K562 (cell line): ENCODE measurements at regions not wholly inside any gene's neighbourhood (a gene's known extent, or its start where the extent isn't known, plus 50 kb on each side); places are given as distances from the start of the nearest gene placed in this dataset.

Source experiments
- ATAC-seq: fragments of 200-7000 bp; cut with Tn5 transposase; 3 replicates; pipeline ENCODE4 v1.9.1; 2020; ENCODE audit warnings: moderate library complexity
- BruUV-seq: library from RNA; stranded (reverse); fragments of 400-500 nt; replicated peaks from 2 replicates; lab custom pipeline; 2021; lab: Mats Ljungman, UMichigan
- CTCF ChIA-PET: fragments of 300-600 bp; formaldehyde crosslinking; extraction: SDS; loops from one replicate; lab custom pipeline; 2021; ENCODE audit warnings: low intra/inter-chr PET ratio; lab: Yijun Ruan, JAX
- POLR2A ChIA-PET: fragments of 300-600, 350-650 bp; sonication (Branson Sonifier 250); formaldehyde crosslinking; extraction: SDS; loops from one replicate; lab custom pipeline; 2021; ENCODE audit warnings: antibody characterized with exemption, inconsistent platforms; lab: Yijun Ruan, JAX
- DNase-seq, 4 experiments: peaks; one replicate each; pipeline versions ENCODE4 v3.0.0 to v3.0.0-alpha.2; 2011 to 2018; ENCODE audit warnings: low spot score in 3 of 4, mixed read lengths in 3 of 4; ENCODE audit errors: extremely low read depth in 1 of 4
- FAIRE-seq: peaks from 2 replicates; lab custom pipeline; 2011; peaks lifted over from hg19 to GRCh38; lab: Jason Lieb, UNC
- H2AFZ ChIP-seq: 2 replicates; pipeline ENCODE4 v1.6.0; 2011; ENCODE audit warnings: low read depth, low read length, control low read depth, inconsistent platforms
- H3K27ac ChIP-seq: fragments of 200-600 bp; 3 replicates; pipeline ENCODE4 v1.8.0; 2011; ENCODE audit warnings: low read depth, mild to moderate bottlenecking, control low read depth, inconsistent platforms, low read length, moderate library complexity, mixed read lengths; ENCODE audit errors: extremely low read depth
- H3K27me3 ChIP-seq, 2 experiments: fragments of 300-600 bp in 1 of 2; 2 replicates in 1 of 2; 3 replicates in 1 of 2; pipeline versions ENCODE4 v1.6.0 to v1.8.0; 2011; ENCODE audit warnings: inconsistent platforms in 2 of 2, low read length in 2 of 2, mild to moderate bottlenecking in 1 of 2, mixed read lengths in 1 of 2, moderate library complexity in 1 of 2; ENCODE audit not compliant: control insufficient read depth in 2 of 2, insufficient read depth in 2 of 2
- H3K36me3 ChIP-seq: fragments of 300-600 bp; 3 replicates; pipeline ENCODE4 v1.8.0; 2011; ENCODE audit warnings: mild to moderate bottlenecking, low read length, inconsistent platforms; ENCODE audit not compliant: control insufficient read depth, insufficient read depth
- H3K4me1 ChIP-seq, 2 experiments: fragments of 200-600 bp in 1 of 2; replicated peaks in 1 of 2; 2 replicates in 1 of 2; 3 replicates in 1 of 2; pipeline versions ENCODE4 v1.5.1 to v1.8.0; 2011; ENCODE audit warnings: inconsistent platforms in 2 of 2, low read length in 2 of 2, mild to moderate bottlenecking in 1 of 2, mixed read lengths in 1 of 2, moderate library complexity in 1 of 2; ENCODE audit not compliant: control insufficient read depth in 2 of 2, insufficient read depth in 2 of 2
- H3K4me2 ChIP-seq: 2 replicates; pipeline ENCODE4 v1.6.1; 2011; ENCODE audit warnings: low read length, control low read depth, inconsistent platforms, mixed read lengths; ENCODE audit not compliant: insufficient read depth
- H3K4me3 ChIP-seq: fragments of 200-600 bp; sonication (generic), shearing (Covaris generic); 2 replicates; pipeline ENCODE4 v1.5.1; 2016; ENCODE audit warnings: control low read depth, inconsistent platforms
- H3K79me2 ChIP-seq: fragments of 200-600 bp; 3 replicates; pipeline ENCODE4 v1.8.0; 2011; ENCODE audit warnings: low read length, inconsistent platforms; ENCODE audit not compliant: control insufficient read depth, insufficient read depth
- H3K9ac ChIP-seq, 2 experiments: 2 replicates each; pipeline versions ENCODE4 v1.6.0 to v1.6.1; 2011; ENCODE audit warnings: low read depth in 2 of 2, low read length in 2 of 2, control low read depth in 1 of 2, inconsistent platforms in 1 of 2, mild to moderate bottlenecking in 1 of 2, mixed read lengths in 1 of 2; ENCODE audit not compliant: insufficient read depth in 1 of 2
- H3K9me1 ChIP-seq: one replicate; pipeline ENCODE4 v1.6.0; 2011; ENCODE audit warnings: inconsistent platforms, mild to moderate bottlenecking, low read length, moderate library complexity; ENCODE audit not compliant: control insufficient read depth, insufficient read depth
- H3K9me3 ChIP-seq: replicated peaks from 2 replicates; pipeline ENCODE4 v1.5.1; 2011; ENCODE audit warnings: low read depth, low read length, inconsistent platforms; ENCODE audit not compliant: control insufficient read depth, insufficient read depth
- H4K20me1 ChIP-seq: replicated peaks from 2 replicates; pipeline ENCODE4 v1.6.1; 2011; ENCODE audit warnings: low read length, inconsistent platforms, mixed read lengths; ENCODE audit not compliant: control insufficient read depth, insufficient read depth
- CBFA2T3 ChIP-seq: fragments of 450-650 bp; IDR thresholded peaks from 2 replicates; pipeline ENCODE4 v1.6.1; 2017
- E2F6 ChIP-seq, 2 experiments: IDR thresholded peaks; 2 replicates each; pipeline ENCODE4 v1.6.1; 2011; ENCODE audit warnings: borderline replicate concordance in 1 of 2, control low read depth in 1 of 2, low read depth in 1 of 2, low read length in 1 of 2, mild to moderate bottlenecking in 1 of 2, mixed read lengths in 1 of 2, moderate library complexity in 1 of 2; ENCODE audit not compliant: insufficient read depth in 1 of 2, insufficient read length in 1 of 2, poor library complexity in 1 of 2, severe bottlenecking in 1 of 2; ENCODE audit errors: extremely low read depth in 1 of 2
- EP300 ChIP-seq: IDR thresholded peaks from 2 replicates; pipeline ENCODE4 v1.6.1; 2012; ENCODE audit warnings: low read length, improper control_type of control experiment
- FOXP4 ChIP-seq: sonication (generic); formaldehyde crosslinking; IDR thresholded peaks from 2 replicates; pipeline ENCODE4 v1.8.0; 2022; ENCODE audit warnings: mild to moderate bottlenecking, missing genetic modification reagents, borderline replicate concordance
- HNRNPH1 ChIP-seq: fragments of 200-400 bp; formaldehyde crosslinking; optimal IDR thresholded peaks from 2 replicates; pipeline ENCODE3; 2017; ENCODE audit warnings: low read depth, mild to moderate bottlenecking, low read length, moderate library complexity
- JUND ChIP-seq, 2 experiments: IDR thresholded peaks; 2 replicates in 1 of 2; 3 replicates in 1 of 2; pipeline ENCODE4 v1.6.1; 2011; ENCODE audit warnings: borderline replicate concordance in 2 of 2, low read depth in 2 of 2, low read length in 2 of 2, improper control_type of control experiment in 1 of 2, missing biosample characterization in 1 of 2, missing genetic modification characterization in 1 of 2, missing genetic modification reagents in 1 of 2
- MITF ChIP-seq: IDR thresholded peaks from 2 replicates; pipeline ENCODE4 v1.6.1; 2014; ENCODE audit warnings: antibody characterized with exemption
- MXD1 ChIP-seq: fragments of 250-450 bp; sonication (Bioruptor Pico); IDR thresholded peaks from 2 replicates; pipeline ENCODE4 v1.8.0; 2021; ENCODE audit warnings: borderline replicate concordance, mild to moderate bottlenecking, moderate library complexity; ENCODE audit not compliant: poor library complexity, severe bottlenecking
- NFRKB ChIP-seq: fragments of 450-650 bp; IDR thresholded peaks from 2 replicates; pipeline ENCODE4 v1.6.1; 2016; ENCODE audit warnings: low read depth
- POLR3A ChIP-seq: IDR thresholded peaks from 2 replicates; pipeline ENCODE4 v1.6.1; 2011; ENCODE audit warnings: borderline replicate concordance, mild to moderate bottlenecking, moderate library complexity; ENCODE audit not compliant: insufficient read length, insufficient read depth; ENCODE audit errors: extremely low read depth
- TEAD2 ChIP-seq: fragments of 450-650 bp; IDR thresholded peaks from 2 replicates; pipeline ENCODE4 v1.6.1; 2016; ENCODE audit warnings: missing genetic modification characterization, control low read depth, missing compliant biosample characterization
- ZFP91 ChIP-seq: sonication (generic); formaldehyde crosslinking; IDR thresholded peaks from 2 replicates; pipeline ENCODE4 v1.8.0; 2022; ENCODE audit warnings: mild to moderate bottlenecking, missing genetic modification reagents
- ZNF239 ChIP-seq: fragments of 250-450 bp; sonication (Bioruptor Pico); IDR thresholded peaks from 2 replicates; pipeline ENCODE4 v1.4.0; 2020; ENCODE audit warnings: mild to moderate bottlenecking
- ZNF583 ChIP-seq: fragments of 250-450 bp; sonication (Bioruptor Pico); IDR thresholded peaks from 2 replicates; pipeline ENCODE4 v1.4.0; 2020
- WGBS: fragments of 100-300 bp; shearing (Covaris generic); methylation state at CpG from one replicate; pipeline ENCODE4 v1.1.6; 2016; ENCODE audit warnings: low coverage, mixed read lengths; ENCODE audit not compliant: insufficient coverage; ENCODE audit errors: missing lambda C conversion rate; 5-methylcytosine and 5-hydroxymethylcytosine counted together
- in situ Hi-C: fragments of 300-500 bp; cut with MboI; formaldehyde crosslinking; loops from 4 replicates; pipeline ENCODE4 v1.15.0; 2018; ENCODE audit warnings: inconsistent platforms, mixed read lengths
- intact Hi-C: fragments of 100-400 bp; cut with micrococcal nuclease; formaldehyde crosslinking; loops from 2 replicates; pipeline ENCODE4 v1.14.2; 2022

- Histone ChIP-seq H3K4me3 (no peak overlapping the region), H3K4me2 (no peak overlapping the region), H3K27ac (no peak overlapping the region), H3K79me2 (no peaks in the 10 kb centered on the region), H3K36me3 (no peaks in the 10 kb centered on the region), H3K9ac (no peak overlapping the region), H3K4me1 (no peaks in the 10 kb centered on the region), H3K9me1 (no peaks in the 10 kb centered on the region), H3K9me3 (no peaks in the 10 kb centered on the region), H4K20me1 (no peaks in the 10 kb centered on the region), H2AFZ (no peak overlapping the region), H3K27me3 (no peaks in the 10 kb centered on the region)
- WGBS: 0% methylated on average over 9 of the region's 9 CpGs
- DNase-seq: no peak
- no TSS peak for BruUV-seq
- in situ Hi-C loops (no loop called here), intact Hi-C loops (no loop called here)
- CTCF ChIA-PET: no interaction called here
- no peak for FAIRE-seq
- no peak for ATAC-seq
- POLR2A ChIA-PET: interaction anchor here (0.6 kb wide), 1 partner anchor 21 kb away, joined by 3 read pairs; no protein-coding TSS in a partner anchor
- TF ChIP-seq EP300 (no peak), ZFP91 (CRISPR knock-in tag) (no peak), JUND (IDR thresholded peaks at IDR 0.05; ENCODE audit: borderline replicate concordance, low read depth, low read length) (no peak; the same call in 1 of the 2 replicates), JUND (tag; IDR thresholded peaks at IDR 0.05; ENCODE audit: borderline replicate concordance, low read depth, low read length) (0 out of 3 replicates have a peak, but pooled peaks have one; percentile 33), ZNF239 (no peak), HNRNPH1 (no peak), ZNF583 (CRISPR knock-in tag) (no peak), MITF (no peak), NFRKB (no peak), TEAD2 (no peak), MXD1 (no peak), E2F6 (IDR thresholded peaks at IDR 0.05; ENCODE audit: borderline replicate concordance in 1 of 2, extremely low read depth in 1 of 2, insufficient read depth in 1 of 2, insufficient read length in 1 of 2, low read depth in 1 of 2, low read length in 1 of 2, poor library complexity in 1 of 2, severe bottlenecking in 1 of 2) (no peak), CBFA2T3 (peak; percentile 47; the same call in 1 of the 2 replicates), FOXP4 (CRISPR knock-in tag) (no peak), POLR3A (no peak)
Measured at GRCh38 chr22:47267513-47268282, 505.2 kb downstream of the TBC1D22A start.
